OCI-LY1 (cell line): ENCODE measurements at regions not wholly inside any gene's neighbourhood (a gene's known extent, or its start where the extent isn't known, plus 50 kb on each side); places are given as distances from the start of the nearest gene placed in this dataset.

ENCODE experiments used
- EZH2 ChIP-seq: fragments of 200-600 bp; sonication (generic), shearing (Covaris generic); IDR thresholded peaks from 2 replicates; pipeline ENCODE4 v1.8.0; 2017; ENCODE audit warnings: borderline replicate concordance, mixed run types, mild to moderate bottlenecking, antibody characterized with exemption, low read length, moderate library complexity, mixed read lengths
- TF ChIP-seq, protein P1 (sequence below): fragments of 200-600 bp; sonication (generic), shearing (Covaris generic); IDR thresholded peaks from 2 replicates; pipeline ENCODE4 v1.5.1; 2017; ENCODE audit warnings: mild to moderate bottlenecking, antibody characterized with exemption, low read length, moderate library complexity, mixed read lengths

GRCh38 chr4:127379499-127379898 is 253.3 kb upstream of the INTU start:
- TF ChIP-seq, protein P1, sequence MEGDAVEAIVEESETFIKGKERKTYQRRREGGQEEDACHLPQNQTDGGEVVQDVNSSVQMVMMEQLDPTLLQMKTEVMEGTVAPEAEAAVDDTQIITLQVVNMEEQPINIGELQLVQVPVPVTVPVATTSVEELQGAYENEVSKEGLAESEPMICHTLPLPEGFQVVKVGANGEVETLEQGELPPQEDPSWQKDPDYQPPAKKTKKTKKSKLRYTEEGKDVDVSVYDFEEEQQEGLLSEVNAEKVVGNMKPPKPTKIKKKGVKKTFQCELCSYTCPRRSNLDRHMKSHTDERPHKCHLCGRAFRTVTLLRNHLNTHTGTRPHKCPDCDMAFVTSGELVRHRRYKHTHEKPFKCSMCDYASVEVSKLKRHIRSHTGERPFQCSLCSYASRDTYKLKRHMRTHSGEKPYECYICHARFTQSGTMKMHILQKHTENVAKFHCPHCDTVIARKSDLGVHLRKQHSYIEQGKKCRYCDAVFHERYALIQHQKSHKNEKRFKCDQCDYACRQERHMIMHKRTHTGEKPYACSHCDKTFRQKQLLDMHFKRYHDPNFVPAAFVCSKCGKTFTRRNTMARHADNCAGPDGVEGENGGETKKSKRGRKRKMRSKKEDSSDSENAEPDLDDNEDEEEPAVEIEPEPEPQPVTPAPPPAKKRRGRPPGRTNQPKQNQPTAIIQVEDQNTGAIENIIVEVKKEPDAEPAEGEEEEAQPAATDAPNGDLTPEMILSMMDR: no peak
- TF ChIP-seq EZH2: no peak
